ENCODE measurements at regions not wholly inside any gene's neighbourhood (a gene's known extent, or its start where the extent isn't known, plus 50 kb on each side); places are given as distances from the start of the nearest gene placed in this dataset.

DNA sequence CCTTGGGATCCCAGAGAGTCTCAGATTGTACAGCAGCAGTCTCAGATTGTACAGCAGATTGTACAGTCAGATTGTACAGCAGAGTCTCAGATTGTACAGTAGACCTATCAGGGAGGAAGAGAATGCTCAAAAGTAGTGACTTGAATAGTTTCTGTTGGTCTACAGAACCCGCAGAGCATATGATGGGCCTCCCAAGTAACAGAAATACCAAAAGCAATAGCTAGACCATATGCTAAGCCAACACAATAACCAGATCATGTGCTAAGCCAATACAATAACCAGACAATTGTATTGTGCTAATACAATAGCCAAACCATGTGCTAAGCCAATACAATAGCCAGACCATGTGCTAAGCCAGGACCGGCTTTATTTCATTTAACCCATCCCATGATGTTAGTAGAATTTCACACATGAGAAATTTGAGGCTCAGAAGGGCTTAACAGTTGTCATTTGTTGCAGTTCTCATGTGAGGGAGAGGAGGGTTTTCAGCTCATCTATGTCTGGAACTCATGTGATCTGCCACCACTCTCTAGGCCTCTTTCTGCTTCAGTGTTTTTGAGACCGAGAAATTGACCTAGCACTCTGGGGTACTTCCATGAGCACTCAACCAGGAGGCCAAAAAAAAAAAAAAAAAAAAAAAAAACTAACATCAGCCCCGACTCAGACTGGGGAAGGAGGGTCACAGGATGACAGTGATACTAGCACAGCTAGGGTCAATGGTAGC, 144.0 kb downstream of the SOX9 start:
- WGBS (ENCODE audit: low lambda C conversion rate, missing lambda C conversion rate): 88% methylated on average over 4 of the region's 4 CpGs
- no peak for TF ChIP-seq EZH2phosphoT487 (IDR thresholded peaks at IDR 0.05; ENCODE audit: low read depth, severe bottlenecking, unreplicated experiment)
- no peak for TF ChIP-seq EZH2 (IDR thresholded peaks at IDR 0.05; ENCODE audit: borderline replicate concordance)
- TF ChIP-seq, protein P1, sequence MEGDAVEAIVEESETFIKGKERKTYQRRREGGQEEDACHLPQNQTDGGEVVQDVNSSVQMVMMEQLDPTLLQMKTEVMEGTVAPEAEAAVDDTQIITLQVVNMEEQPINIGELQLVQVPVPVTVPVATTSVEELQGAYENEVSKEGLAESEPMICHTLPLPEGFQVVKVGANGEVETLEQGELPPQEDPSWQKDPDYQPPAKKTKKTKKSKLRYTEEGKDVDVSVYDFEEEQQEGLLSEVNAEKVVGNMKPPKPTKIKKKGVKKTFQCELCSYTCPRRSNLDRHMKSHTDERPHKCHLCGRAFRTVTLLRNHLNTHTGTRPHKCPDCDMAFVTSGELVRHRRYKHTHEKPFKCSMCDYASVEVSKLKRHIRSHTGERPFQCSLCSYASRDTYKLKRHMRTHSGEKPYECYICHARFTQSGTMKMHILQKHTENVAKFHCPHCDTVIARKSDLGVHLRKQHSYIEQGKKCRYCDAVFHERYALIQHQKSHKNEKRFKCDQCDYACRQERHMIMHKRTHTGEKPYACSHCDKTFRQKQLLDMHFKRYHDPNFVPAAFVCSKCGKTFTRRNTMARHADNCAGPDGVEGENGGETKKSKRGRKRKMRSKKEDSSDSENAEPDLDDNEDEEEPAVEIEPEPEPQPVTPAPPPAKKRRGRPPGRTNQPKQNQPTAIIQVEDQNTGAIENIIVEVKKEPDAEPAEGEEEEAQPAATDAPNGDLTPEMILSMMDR (IDR thresholded peaks at IDR 0.05; ENCODE audit: poor library complexity): no peak
- Histone ChIP-seq H3K9me2 (replicated peaks; ENCODE audit: insufficient read depth) (no peaks in the 10 kb centered on the region), H4K20me1 (ENCODE audit: insufficient read depth, poor library complexity, severe bottlenecking) (no peaks in the 10 kb centered on the region), H3K4me1 (ENCODE audit: insufficient read depth) (peaks cover 7% of the 10 kb centered on the region), H2AFZ (no peak overlapping the region), H3K9me3 (ENCODE audit: low read depth) (no peaks in the 10 kb centered on the region), H3K4me3 (no peak overlapping the region), H3K36me3 (replicated peaks; ENCODE audit: insufficient read depth, low read depth) (no peaks in the 10 kb centered on the region), H3K79me2 (no peaks in the 10 kb centered on the region), H3K27me3 (no peaks in the 10 kb centered on the region), H3K27ac (no peak overlapping the region), H3K4me2 (no peak overlapping the region)
- no peak for DNase-seq (ENCODE audit: low spot score)

DNA sequence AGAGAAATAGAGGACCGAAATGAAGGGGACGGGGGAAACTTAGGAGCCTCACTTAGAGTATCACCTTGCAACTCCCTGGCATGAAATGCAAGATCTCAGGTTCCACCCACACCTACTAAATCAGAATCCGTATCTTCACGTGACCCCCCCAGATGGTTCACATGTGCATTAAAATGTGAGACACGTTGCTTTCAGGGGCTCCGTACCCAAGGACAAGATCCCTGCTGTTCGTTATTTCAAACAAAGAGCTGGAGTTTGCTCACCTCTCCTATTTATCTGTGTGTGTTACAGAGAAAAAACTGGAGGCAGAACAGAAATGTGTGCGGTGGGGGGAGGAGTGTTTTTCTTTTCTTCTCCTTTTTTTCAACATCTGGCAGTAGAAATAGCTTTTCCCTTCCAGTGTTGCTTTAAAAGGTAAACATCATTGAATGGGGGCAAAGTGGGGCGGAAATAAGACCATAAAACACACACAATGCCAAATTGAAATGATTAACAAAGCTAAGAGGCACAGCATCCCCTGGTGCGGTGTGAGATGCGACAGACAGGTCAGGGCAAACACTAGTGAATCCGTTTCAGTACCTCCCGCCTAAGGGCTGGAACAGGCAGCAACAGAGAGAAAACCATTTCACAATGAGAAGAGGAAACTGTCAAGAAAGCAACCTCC, 145.4 kb downstream of the SOX9 start:
- peaks cover 7% of the 10 kb centered on the region for H3K4me1 ChIP-seq (ENCODE audit: insufficient read depth)
- H3K9me2 ChIP-seq (replicated peaks; ENCODE audit: insufficient read depth): no peaks in the 10 kb centered on the region
- no peak overlapping the region for H3K4me3 ChIP-seq
- peak overlapping the region; percentile 55 for H3K4me2 ChIP-seq
- 23% methylated on average over 13 of the region's 13 CpGs for WGBS (ENCODE audit: low lambda C conversion rate, missing lambda C conversion rate)
- H3K79me2 ChIP-seq: no peaks in the 10 kb centered on the region
- DNase-seq (ENCODE audit: low spot score): no peak
- H4K20me1 ChIP-seq (ENCODE audit: insufficient read depth, poor library complexity, severe bottlenecking): no peaks in the 10 kb centered on the region
- no peak overlapping the region for H2AFZ ChIP-seq
- no peak for TF ChIP-seq EZH2 (IDR thresholded peaks at IDR 0.05; ENCODE audit: borderline replicate concordance)
- no peak for TF ChIP-seq EZH2phosphoT487 (IDR thresholded peaks at IDR 0.05; ENCODE audit: low read depth, severe bottlenecking, unreplicated experiment)
- TF ChIP-seq, protein P1 (IDR thresholded peaks at IDR 0.05; ENCODE audit: poor library complexity): no peak
- peak overlapping the region; percentile 0 for H3K27ac ChIP-seq
- no peaks in the 10 kb centered on the region for H3K9me3 ChIP-seq (ENCODE audit: low read depth)
- H3K27me3 ChIP-seq: no peaks in the 10 kb centered on the region
- H3K36me3 ChIP-seq (replicated peaks; ENCODE audit: insufficient read depth, low read depth): no peaks in the 10 kb centered on the region

DNA sequence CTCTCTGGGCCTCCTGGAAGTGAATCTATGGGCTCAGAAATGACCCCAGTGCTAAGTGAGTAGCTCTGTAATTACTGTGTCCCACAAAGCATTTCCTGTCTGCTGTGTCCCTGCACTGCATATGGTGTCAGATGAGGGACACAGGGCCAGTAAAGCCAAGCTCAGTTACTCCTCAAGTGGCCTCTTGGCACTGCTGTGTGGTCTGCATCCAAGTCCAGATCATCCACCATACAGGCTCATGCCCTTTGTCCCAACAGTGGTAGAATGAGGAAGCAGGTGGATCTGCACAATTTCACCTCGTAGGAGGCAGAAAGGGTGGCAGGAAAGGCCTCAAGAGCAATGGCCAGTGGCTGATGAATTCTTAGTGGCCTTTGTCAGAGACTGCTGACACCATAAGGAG, 146.8 kb downstream of the SOX9 start:
- Histone ChIP-seq H3K9me3 (ENCODE audit: low read depth) (no peaks in the 10 kb centered on the region), H3K4me3 (no peak overlapping the region), H3K9me2 (replicated peaks; ENCODE audit: insufficient read depth) (no peaks in the 10 kb centered on the region), H3K27ac (no peak overlapping the region), H3K36me3 (replicated peaks; ENCODE audit: insufficient read depth, low read depth) (no peaks in the 10 kb centered on the region), H3K4me1 (ENCODE audit: insufficient read depth) (peaks cover 7% of the 10 kb centered on the region), H3K79me2 (no peaks in the 10 kb centered on the region), H2AFZ (no peak overlapping the region), H3K4me2 (no peak overlapping the region), H4K20me1 (ENCODE audit: insufficient read depth, poor library complexity, severe bottlenecking) (no peaks in the 10 kb centered on the region), H3K27me3 (no peaks in the 10 kb centered on the region)
- TF ChIP-seq, protein P1 (IDR thresholded peaks at IDR 0.05; ENCODE audit: poor library complexity): no peak
- TF ChIP-seq EZH2 (IDR thresholded peaks at IDR 0.05; ENCODE audit: borderline replicate concordance) (no peak), EZH2phosphoT487 (IDR thresholded peaks at IDR 0.05; ENCODE audit: low read depth, severe bottlenecking, unreplicated experiment) (no peak)
- WGBS (ENCODE audit: low lambda C conversion rate, missing lambda C conversion rate): 35% methylated on average over 1 of the region's 1 CpG
- no peak for DNase-seq (ENCODE audit: low spot score)
